SK-N-SH (cell line): ENCODE measurements at regions not wholly inside any gene's neighbourhood (a gene's known extent, or its start where the extent isn't known, plus 50 kb on each side); places are given as distances from the start of the nearest gene placed in this dataset.

Experiments used
- CTCF ChIA-PET: fragments of 300-600, 350-600 bp; formaldehyde crosslinking; extraction: SDS; loops from one replicate; lab custom pipeline; 2021; lab: Yijun Ruan, JAX
- POLR2A ChIA-PET: fragments of 350-600 bp; sonication (Branson Sonifier 250); formaldehyde crosslinking; extraction: SDS; loops from one replicate; lab custom pipeline; 2020; ENCODE audit warnings: antibody characterized with exemption, inconsistent platforms; lab: Yijun Ruan, JAX
- DNase-seq: peaks from one replicate; pipeline ENCODE4 v3.0.0; 2012
- H2AFZ ChIP-seq: fragments of 200-600 bp; sonication (generic); 2 replicates; pipeline ENCODE4 v1.8.1; 2016; ENCODE audit warnings: antibody characterized with exemption, mild to moderate bottlenecking, low read depth
- H3F3A ChIP-seq: fragments of 200-600 bp; sonication (generic); replicated peaks from 2 replicates; pipeline ENCODE3; 2016; ENCODE audit warnings: antibody characterized with exemption, mild to moderate bottlenecking; ENCODE audit not compliant: insufficient read depth
- H3K27ac ChIP-seq, 2 experiments: fragments of 200-500 bp in 1 of 2; fragments of 200-600 bp in 1 of 2; sonication (Bioruptor generic) in 1 of 2; sonication (generic), shearing (Covaris generic) in 1 of 2; 2 replicates each; pipeline versions ENCODE4 v1.5.1 to v1.6.1; 2014 to 2016; ENCODE audit warnings: low read depth in 2 of 2, inconsistent platforms in 1 of 2, low read length in 1 of 2, mild to moderate bottlenecking in 1 of 2, mixed read lengths in 1 of 2
- H3K27me3 ChIP-seq: fragments of 200-600 bp; sonication (generic), shearing (Covaris generic); 2 replicates; pipeline ENCODE4 v1.6.1; 2016; ENCODE audit warnings: mixed run types; ENCODE audit not compliant: insufficient read depth
- H3K36me3 ChIP-seq, 2 experiments: fragments of 200-500 bp in 1 of 2; fragments of 200-600 bp in 1 of 2; sonication (Bioruptor generic) in 1 of 2; sonication (generic) in 1 of 2; replicated peaks in 1 of 2; 2 replicates each; pipeline versions ENCODE3 to v1.5.1; 2014 to 2016; ENCODE audit warnings: low read length in 1 of 2, mild to moderate bottlenecking in 1 of 2; ENCODE audit not compliant: insufficient read depth in 2 of 2, control insufficient read depth in 1 of 2
- H3K4me1 ChIP-seq, 2 experiments: fragments of 200-500 bp in 1 of 2; fragments of 200-600 bp in 1 of 2; sonication (Bioruptor generic) in 1 of 2; sonication (generic), shearing (Covaris generic) in 1 of 2; 2 replicates each; pipeline versions ENCODE4 v1.5.1 to v1.6.1; 2014 to 2016; ENCODE audit warnings: low read depth in 1 of 2, low read length in 1 of 2, mixed run types in 1 of 2; ENCODE audit not compliant: insufficient read depth in 2 of 2, control insufficient read depth in 1 of 2
- H3K4me2 ChIP-seq: fragments of 200-600 bp; sonication (generic), shearing (Covaris generic); 2 replicates; pipeline ENCODE4 v1.6.1; 2017; ENCODE audit warnings: mixed run types
- H3K4me3 ChIP-seq, 2 experiments: fragments of 200-500 bp in 1 of 2; fragments of 200-600 bp in 1 of 2; sonication (Bioruptor generic) in 1 of 2; sonication (generic), shearing (Covaris generic) in 1 of 2; 2 replicates each; pipeline versions ENCODE4 v1.5.1 to v1.8.1; 2014 to 2016; ENCODE audit warnings: low read depth in 2 of 2, inconsistent platforms in 1 of 2, low read length in 1 of 2, mild to moderate bottlenecking in 1 of 2, mixed read lengths in 1 of 2, moderate library complexity in 1 of 2
- H3K79me2 ChIP-seq: fragments of 200-600 bp; sonication (generic); 2 replicates; pipeline ENCODE4 v1.8.1; 2017; ENCODE audit warnings: mild to moderate bottlenecking; ENCODE audit not compliant: insufficient read depth
- H3K9ac ChIP-seq: fragments of 200-600 bp; sonication (generic); 2 replicates; pipeline ENCODE4 v1.6.1; 2017; ENCODE audit warnings: mixed run types
- H3K9me2 ChIP-seq: fragments of 200-600 bp; sonication (generic); 2 replicates; pipeline ENCODE4 v1.6.1; 2017; ENCODE audit warnings: mixed run types
- H3K9me3 ChIP-seq: fragments of 200-600 bp; sonication (generic); 2 replicates; pipeline ENCODE4 v1.6.1; 2017; ENCODE audit warnings: mixed run types, mild to moderate bottlenecking, moderate library complexity
- H4K20me1 ChIP-seq: fragments of 200-600 bp; sonication (generic); 2 replicates; pipeline ENCODE4 v1.6.1; 2017; ENCODE audit warnings: mild to moderate bottlenecking, mixed run types; ENCODE audit not compliant: insufficient read depth
- CTCF ChIP-seq: fragments of 200-600 bp; sonication (generic); IDR thresholded peaks from 2 replicates; pipeline ENCODE4 v1.6.1; 2017; ENCODE audit warnings: antibody characterized with exemption, mild to moderate bottlenecking, moderate library complexity
- ELF1 ChIP-seq: IDR thresholded peaks from 2 replicates; pipeline ENCODE4 v1.4.0; 2012
- EP300 ChIP-seq, 2 experiments: IDR thresholded peaks; 2 replicates each; pipeline versions ENCODE4 v1.4.0 to v1.6.1; 2012; ENCODE audit warnings: borderline replicate concordance in 1 of 2, low read depth in 1 of 2, low read length in 1 of 2
- EZH2phosphoT487 ChIP-seq: fragments of 200-600 bp; sonication (generic); IDR thresholded peaks from 2 replicates; pipeline ENCODE4 v1.6.1; 2017; ENCODE audit warnings: low read depth, mixed run types, mild to moderate bottlenecking, antibody characterized with exemption, moderate library complexity, borderline replicate concordance
- FOXJ3 ChIP-seq: sonication (generic); formaldehyde crosslinking; IDR thresholded peaks from 2 replicates; pipeline ENCODE4 v1.5.1; 2020; ENCODE audit warnings: mild to moderate bottlenecking, missing genetic modification reagents
- FOXM1 ChIP-seq: IDR thresholded peaks from 2 replicates; pipeline ENCODE4 v1.4.0; 2012; ENCODE audit warnings: low read depth, mild to moderate bottlenecking
- GABPA ChIP-seq: IDR thresholded peaks from 2 replicates; pipeline ENCODE4 v1.4.0; 2012; ENCODE audit warnings: low read depth, mild to moderate bottlenecking
- GATA2 ChIP-seq: sonication (generic); formaldehyde crosslinking; IDR thresholded peaks from 2 replicates; pipeline ENCODE4 v1.5.0; 2020; ENCODE audit warnings: mild to moderate bottlenecking, missing genetic modification reagents
- IRF3 ChIP-seq: fragments of 150-350 bp; IDR thresholded peaks from 2 replicates; pipeline ENCODE4 v1.6.1; 2016; ENCODE audit warnings: mild to moderate bottlenecking, low read depth, low read length
- JUND ChIP-seq: IDR thresholded peaks from 2 replicates; pipeline ENCODE4 v1.4.0; 2012
- MAX ChIP-seq: IDR thresholded peaks from 2 replicates; pipeline ENCODE4 v1.4.0; 2012; ENCODE audit warnings: low read depth
- MEF2A ChIP-seq: IDR thresholded peaks from 2 replicates; pipeline ENCODE4 v1.4.0; 2012; ENCODE audit warnings: low read depth, borderline replicate concordance
- NFIC ChIP-seq: IDR thresholded peaks from 2 replicates; pipeline ENCODE4 v1.4.0; 2012; ENCODE audit warnings: borderline replicate concordance
- PBX3 ChIP-seq: IDR thresholded peaks from 2 replicates; pipeline ENCODE4; 2012
- POLR2AphosphoS5 ChIP-seq: IDR thresholded peaks from 2 replicates; pipeline ENCODE4 v1.6.1; 2012; ENCODE audit warnings: low read depth, low read length
- RCOR1 ChIP-seq: fragments of 150-350 bp; IDR thresholded peaks from 2 replicates; pipeline ENCODE4 v1.6.1; 2017; ENCODE audit warnings: antibody characterized with exemption, low read length
- RFX5 ChIP-seq: IDR thresholded peaks from 2 replicates; pipeline ENCODE4 v1.6.1; 2012; ENCODE audit warnings: mild to moderate bottlenecking, improper control_type of control experiment, low read length
- RXRA ChIP-seq: IDR thresholded peaks from 2 replicates; pipeline ENCODE4 v1.4.0; 2012; ENCODE audit warnings: low read depth, mild to moderate bottlenecking, borderline replicate concordance
- SIN3A ChIP-seq: IDR thresholded peaks from 2 replicates; pipeline ENCODE4 v1.6.1; 2012; ENCODE audit warnings: low read depth, mild to moderate bottlenecking, low read length, moderate library complexity, borderline replicate concordance
- SMC3 ChIP-seq: IDR thresholded peaks from 2 replicates; pipeline ENCODE4 v1.6.1; 2012; ENCODE audit warnings: low read depth, low read length, improper control_type of control experiment
- TAF1 ChIP-seq: IDR thresholded peaks from 2 replicates; pipeline ENCODE4 v1.6.1; 2012; ENCODE audit warnings: low read depth, mild to moderate bottlenecking, low read length, moderate library complexity, borderline replicate concordance
- TCF12 ChIP-seq: IDR thresholded peaks from 2 replicates; pipeline ENCODE4 v1.4.0; 2012
- TEAD4 ChIP-seq: IDR thresholded peaks from 2 replicates; pipeline ENCODE4 v1.4.0; 2012; ENCODE audit warnings: mild to moderate bottlenecking, borderline replicate concordance; ENCODE audit not compliant: insufficient read depth
- USF2 ChIP-seq: fragments of 150-350 bp; IDR thresholded peaks from 2 replicates; pipeline ENCODE4 v1.6.1; 2017; ENCODE audit warnings: antibody characterized with exemption, low read length, low read depth, borderline replicate concordance
- YY1 ChIP-seq: IDR thresholded peaks from 2 replicates; pipeline ENCODE4 v1.4.0; 2012; ENCODE audit warnings: low read depth, mild to moderate bottlenecking
- WGBS: methylation state at CpG from one replicate; pipeline ENCODE4 v1.1.6; 2017; ENCODE audit warnings: low lambda C conversion rate; 5-methylcytosine and 5-hydroxymethylcytosine counted together
- TF ChIP-seq, protein P1 (sequence below): IDR thresholded peaks from 2 replicates; pipeline ENCODE4 v1.4.0; 2012; ENCODE audit warnings: low read depth, borderline replicate concordance
- TF ChIP-seq, protein P2 (sequence below): IDR thresholded peaks from 2 replicates; pipeline ENCODE4 v1.4.0; 2012; ENCODE audit warnings: low read depth, borderline replicate concordance

- CTCF ChIA-PET: interaction anchor here (1.0 to 1.1 kb wide), 3 partner anchors 21 to 485 kb away, joined by 3 to 4 read pairs (median 3); no protein-coding TSS in a partner anchor
- Histone ChIP-seq H3K27me3 (no peaks in the 10 kb centered on the region), H4K20me1 (no peaks in the 10 kb centered on the region), H3K4me3 (no peak overlapping the region), H3K9me2 (no peaks in the 10 kb centered on the region), H3K27ac (peak overlapping the region in 1 of 2 experiments; percentile 99; a peak in 2 of 4 replicates), H3K9me3 (0 out of 2 replicates have a peak, but pooled peaks cover 3% of the 10 kb centered on the region), H3K4me1 (peaks cover 0 to 24% of the 10 kb centered on the region in 2 experiments; a peak in 1 of 4 replicates), H3F3A (no peaks in the 10 kb centered on the region), H3K4me2 (no peak overlapping the region), H3K9ac (no peak overlapping the region), H3K36me3 (peaks cover 0 to 4% of the 10 kb centered on the region in 2 experiments), H2AFZ (no peak overlapping the region), H3K79me2 (no peaks in the 10 kb centered on the region)
- peak; percentile 59 for DNase-seq
- POLR2A ChIA-PET: interaction anchor here (1.0 kb wide), 1 partner anchor 167 kb away, joined by 4 read pairs; no protein-coding TSS in a partner anchor
- WGBS: 9% methylated on average over 3 of the region's 3 CpGs
- TF ChIP-seq USF2 (no peak), FOXJ3 (peak; percentile 98), CTCF (no peak), POLR2AphosphoS5 (peak; percentile 44; the same call in 1 of the 2 replicates), NFIC (0 out of 2 replicates have a peak, but pooled peaks have one; percentile 13), ELF1 (no peak), JUND (peak; percentile 14; the same call in 1 of the 2 replicates), RCOR1 (peak; percentile 99), RFX5 (peak; percentile 69; the same call in 1 of the 2 replicates), TAF1 (no peak), SMC3 (peak; percentile 8; the same call in 1 of the 2 replicates), RXRA (no peak), SIN3A (no peak), PBX3 (peak; percentile 49; the same call in 1 of the 2 replicates), GATA2 (CRISPR knock-in tag) (peak; percentile 97), EZH2phosphoT487 (no peak), TEAD4 (peak; percentile 76), YY1 (no peak), MEF2A (no peak), FOXM1 (peak; percentile 52; the same call in 1 of the 2 replicates), IRF3 (0 out of 2 replicates have a peak, but pooled peaks have one; percentile 5), EP300 (IDR thresholded peaks at IDR 0.05; ENCODE audit: borderline replicate concordance in 1 of 2, low read depth in 1 of 2, low read length in 1 of 2) (peak; percentile 37 to 100; a peak in 3 of 4 replicates), TCF12 (peak; percentile 74), GABPA (no peak), MAX (no peak)
- TF ChIP-seq, protein P1, sequence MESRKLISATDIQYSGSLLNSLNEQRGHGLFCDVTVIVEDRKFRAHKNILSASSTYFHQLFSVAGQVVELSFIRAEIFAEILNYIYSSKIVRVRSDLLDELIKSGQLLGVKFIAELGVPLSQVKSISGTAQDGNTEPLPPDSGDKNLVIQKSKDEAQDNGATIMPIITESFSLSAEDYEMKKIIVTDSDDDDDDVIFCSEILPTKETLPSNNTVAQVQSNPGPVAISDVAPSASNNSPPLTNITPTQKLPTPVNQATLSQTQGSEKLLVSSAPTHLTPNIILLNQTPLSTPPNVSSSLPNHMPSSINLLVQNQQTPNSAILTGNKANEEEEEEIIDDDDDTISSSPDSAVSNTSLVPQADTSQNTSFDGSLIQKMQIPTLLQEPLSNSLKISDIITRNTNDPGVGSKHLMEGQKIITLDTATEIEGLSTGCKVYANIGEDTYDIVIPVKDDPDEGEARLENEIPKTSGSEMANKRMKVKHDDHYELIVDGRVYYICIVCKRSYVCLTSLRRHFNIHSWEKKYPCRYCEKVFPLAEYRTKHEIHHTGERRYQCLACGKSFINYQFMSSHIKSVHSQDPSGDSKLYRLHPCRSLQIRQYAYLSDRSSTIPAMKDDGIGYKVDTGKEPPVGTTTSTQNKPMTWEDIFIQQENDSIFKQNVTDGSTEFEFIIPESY: no peak
- TF ChIP-seq, protein P2, sequence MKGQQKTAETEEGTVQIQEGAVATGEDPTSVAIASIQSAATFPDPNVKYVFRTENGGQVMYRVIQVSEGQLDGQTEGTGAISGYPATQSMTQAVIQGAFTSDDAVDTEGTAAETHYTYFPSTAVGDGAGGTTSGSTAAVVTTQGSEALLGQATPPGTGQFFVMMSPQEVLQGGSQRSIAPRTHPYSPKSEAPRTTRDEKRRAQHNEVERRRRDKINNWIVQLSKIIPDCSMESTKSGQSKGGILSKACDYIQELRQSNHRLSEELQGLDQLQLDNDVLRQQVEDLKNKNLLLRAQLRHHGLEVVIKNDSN: no peak
Measured at GRCh38 chr13:103839460-103839859, 773.2 kb upstream of the SLC10A2 start.
